ENCODE measurements at regions not wholly inside any gene's neighbourhood (a gene's known extent, or its start where the extent isn't known, plus 50 kb on each side); places are given as distances from the start of the nearest gene placed in this dataset.

- TF ChIP-seq CTCF (conservative IDR thresholded peaks at IDR 0.05) (no peak), EZH2 (IDR thresholded peaks at IDR 0.05; ENCODE audit: low read depth) (no peak)
These were observed 287.6 kb upstream of the ZNF521 start for GRCh38 chr18:25639596-25639995.

Data from PC-9 (cell line).